NT2/D1 (cell line): ENCODE measurements at regions not wholly inside any gene's neighbourhood (a gene's known extent, or its start where the extent isn't known, plus 50 kb on each side); places are given as distances from the start of the nearest gene placed in this dataset.

Source experiments
- DNase-seq: peaks from one replicate; pipeline ENCODE4 v3.0.0-alpha.2; 2011; ENCODE audit warnings: low read depth, low spot score
- H3K27me3 ChIP-seq: 2 replicates; pipeline ENCODE4 v1.6.0; 2011; ENCODE audit warnings: mild to moderate bottlenecking; ENCODE audit not compliant: insufficient read length, insufficient read depth
- H3K36me3 ChIP-seq: 2 replicates; pipeline ENCODE4 v1.6.1; 2011; ENCODE audit warnings: mild to moderate bottlenecking, low read length, mixed read lengths; ENCODE audit not compliant: insufficient read depth, insufficient read length
- H3K4me1 ChIP-seq: 2 replicates; pipeline ENCODE4 v1.5.1; 2011; ENCODE audit not compliant: insufficient read depth, insufficient read length
- H3K4me3 ChIP-seq: 2 replicates; pipeline ENCODE4 v1.5.1; 2011; ENCODE audit warnings: low read depth; ENCODE audit not compliant: insufficient read length
- H3K9ac ChIP-seq: 2 replicates; pipeline ENCODE4 v1.6.0; 2011; ENCODE audit warnings: low read depth; ENCODE audit not compliant: insufficient read length
- H3K9me3 ChIP-seq: 2 replicates; pipeline ENCODE4 v1.5.1; 2011; ENCODE audit warnings: mild to moderate bottlenecking, low read length; ENCODE audit not compliant: insufficient read depth
- SUZ12 ChIP-seq: IDR thresholded peaks from 2 replicates; pipeline ENCODE4 v1.6.1; 2011; ENCODE audit not compliant: insufficient read length, insufficient read depth; ENCODE audit errors: extremely low read depth
- YY1 ChIP-seq: IDR thresholded peaks from 2 replicates; pipeline ENCODE4 v1.6.1; 2011; ENCODE audit not compliant: insufficient read length, insufficient read depth
- ZNF274 ChIP-seq: IDR thresholded peaks from 2 replicates; pipeline ENCODE4 v1.6.1; 2011; ENCODE audit warnings: mild to moderate bottlenecking, low read depth, low read length

GRCh38 chr6:78511009-78511408 lies 356.3 kb upstream of the IRAK1BP1 start:
- no peak for DNase-seq
- Histone ChIP-seq H3K36me3 (no peaks in the 10 kb centered on the region), H3K9me3 (peaks cover 4% of the 10 kb centered on the region; the same call in 1 of the 2 replicates), H3K4me1 (no peaks in the 10 kb centered on the region), H3K27me3 (no peaks in the 10 kb centered on the region), H3K9ac (no peak overlapping the region), H3K4me3 (no peak overlapping the region)
- no peak for TF ChIP-seq SUZ12
- no peak for TF ChIP-seq ZNF274
- TF ChIP-seq YY1 = no peak

- H3K9me3 ChIP-seq = no peaks in the 10 kb centered on the region
- no peaks in the 10 kb centered on the region for H3K27me3 ChIP-seq
- H3K9ac ChIP-seq = no peak overlapping the region
- no peaks in the 10 kb centered on the region for H3K4me1 ChIP-seq
- no peaks in the 10 kb centered on the region for H3K36me3 ChIP-seq
- DNase-seq = peak; percentile 22
- TF ChIP-seq ZNF274 (no peak), SUZ12 (no peak), YY1 (no peak)
- no peak overlapping the region for H3K4me3 ChIP-seq
Measured at GRCh38 chr6:78513856-78514255, 353.5 kb upstream of the IRAK1BP1 start.

GRCh38 chr6:78515271-78515670 lies 352.1 kb upstream of the IRAK1BP1 start:
- no peaks in the 10 kb centered on the region for H3K9me3 ChIP-seq
- H3K9ac ChIP-seq = no peak overlapping the region
- no peaks in the 10 kb centered on the region for H3K4me1 ChIP-seq
- no peaks in the 10 kb centered on the region for H3K27me3 ChIP-seq
- H3K4me3 ChIP-seq = no peak overlapping the region
- TF ChIP-seq SUZ12 = no peak
- TF ChIP-seq ZNF274 = no peak
- TF ChIP-seq YY1 = no peak
- H3K36me3 ChIP-seq = no peaks in the 10 kb centered on the region
- DNase-seq = no peak

- DNase-seq = no peak
- Histone ChIP-seq H3K4me3 (no peak overlapping the region), H3K9me3 (no peaks in the 10 kb centered on the region), H3K9ac (no peak overlapping the region), H3K4me1 (no peaks in the 10 kb centered on the region), H3K36me3 (no peaks in the 10 kb centered on the region), H3K27me3 (no peaks in the 10 kb centered on the region)
- TF ChIP-seq YY1 (no peak), SUZ12 (no peak), ZNF274 (no peak)
Measured at GRCh38 chr6:78517399-78517798, 350.0 kb upstream of the IRAK1BP1 start.

- TF ChIP-seq YY1 (no peak), ZNF274 (no peak), SUZ12 (no peak)
- H3K4me1 ChIP-seq = no peaks in the 10 kb centered on the region
- no peaks in the 10 kb centered on the region for H3K27me3 ChIP-seq
- no peak for DNase-seq
- no peak overlapping the region for H3K4me3 ChIP-seq
- no peaks in the 10 kb centered on the region for H3K36me3 ChIP-seq
- no peak overlapping the region for H3K9ac ChIP-seq
- H3K9me3 ChIP-seq = no peaks in the 10 kb centered on the region
Measured at GRCh38 chr6:78523622-78524021, 343.7 kb upstream of the IRAK1BP1 start.

GRCh38 chr6:78525976-78526375 lies 341.4 kb upstream of the IRAK1BP1 start:
- Histone ChIP-seq H3K36me3 (no peaks in the 10 kb centered on the region), H3K4me1 (no peaks in the 10 kb centered on the region), H3K4me3 (no peak overlapping the region), H3K9ac (no peak overlapping the region), H3K9me3 (no peaks in the 10 kb centered on the region), H3K27me3 (no peaks in the 10 kb centered on the region)
- no peak for TF ChIP-seq ZNF274
- TF ChIP-seq YY1 = no peak
- no peak for TF ChIP-seq SUZ12
- DNase-seq = no peak

- Histone ChIP-seq H3K9me3 (no peaks in the 10 kb centered on the region), H3K27me3 (no peaks in the 10 kb centered on the region), H3K36me3 (no peaks in the 10 kb centered on the region), H3K4me3 (no peak overlapping the region), H3K9ac (no peak overlapping the region), H3K4me1 (no peaks in the 10 kb centered on the region)
- DNase-seq = no peak
- TF ChIP-seq ZNF274 (no peak), YY1 (no peak), SUZ12 (no peak)
Measured at GRCh38 chr6:78526432-78526831, 340.9 kb upstream of the IRAK1BP1 start.

GRCh38 chr6:78528926-78529325 lies 338.4 kb upstream of the IRAK1BP1 start:
- no peaks in the 10 kb centered on the region for H3K9me3 ChIP-seq
- H3K4me1 ChIP-seq = no peaks in the 10 kb centered on the region
- no peaks in the 10 kb centered on the region for H3K27me3 ChIP-seq
- TF ChIP-seq YY1 (no peak), ZNF274 (no peak), SUZ12 (no peak)
- no peaks in the 10 kb centered on the region for H3K36me3 ChIP-seq
- no peak for DNase-seq
- no peak overlapping the region for H3K9ac ChIP-seq
- no peak overlapping the region for H3K4me3 ChIP-seq
